ENCODE measurements at regions not wholly inside any gene's neighbourhood (a gene's known extent, or its start where the extent isn't known, plus 50 kb on each side); places are given as distances from the start of the nearest gene placed in this dataset.

GRCh38 chr16:64638766-64639165 lies 483.1 kb downstream of the CDH11 start:
- DNase-seq: peak; percentile 87

- no peak for DNase-seq
Observed at GRCh38 chr16:64629622-64630021, 492.2 kb downstream of the CDH11 start.

GRCh38 chr16:64627781-64628180 lies 494.1 kb downstream of the CDH11 start:
- peak; percentile 84 for DNase-seq

GRCh38 chr16:64627288-64627687 lies 494.6 kb downstream of the CDH11 start:
- peak; percentile 55 for DNase-seq

GRCh38 chr16:64626776-64627175 lies 495.1 kb downstream of the CDH11 start:
- peak; percentile 92 for DNase-seq

GRCh38 chr16:64621616-64622015 lies 500.2 kb downstream of the CDH11 start:
- no peak for DNase-seq

- DNase-seq: peak; percentile 81
Observed at GRCh38 chr16:64617836-64618476, 503.9 kb downstream of the CDH11 start.

- DNase-seq: peak; percentile 77
Observed at GRCh38 chr16:64615630-64616280, 506.1 kb downstream of the CDH11 start.

GRCh38 chr16:64596196-64596595 lies 525.7 kb downstream of the CDH11 start:
- DNase-seq: no peak

- DNase-seq: no peak
Observed at GRCh38 chr16:64590513-64590912, 531.4 kb downstream of the CDH11 start.

GRCh38 chr16:64589836-64590235 lies 532.0 kb downstream of the CDH11 start:
- no peak for DNase-seq

- DNase-seq: peak; percentile 29
Observed at GRCh38 chr16:64586781-64587180, 535.1 kb downstream of the CDH11 start.

GRCh38 chr16:64585367-64585766 lies 536.5 kb downstream of the CDH11 start:
- no peak for DNase-seq

GRCh38 chr16:64580558-64580957 lies 541.3 kb downstream of the CDH11 start:
- DNase-seq: no peak

GRCh38 chr16:64579712-64580111 lies 542.2 kb downstream of the CDH11 start:
- no peak for DNase-seq

- DNase-seq: no peak
Observed at GRCh38 chr16:64545768-64546167, 576.1 kb downstream of the CDH11 start.

GRCh38 chr16:64544859-64545258 lies 577.0 kb downstream of the CDH11 start:
- no peak for DNase-seq

- no peak for DNase-seq
Observed at GRCh38 chr16:64543441-64543840, 578.4 kb downstream of the CDH11 start.

GRCh38 chr16:64543031-64543430 lies 578.8 kb downstream of the CDH11 start:
- no peak for DNase-seq

GRCh38 chr16:64542152-64542551 lies 579.7 kb downstream of the CDH11 start:
- DNase-seq: no peak

GRCh38 chr16:64541621-64542020 lies 580.2 kb downstream of the CDH11 start:
- no peak for DNase-seq

GRCh38 chr16:64540434-64540833 lies 581.4 kb downstream of the CDH11 start:
- DNase-seq: no peak

- no peak for DNase-seq
Observed at GRCh38 chr16:64539811-64540371, 582.0 kb downstream of the CDH11 start.

- DNase-seq: no peak
Observed at GRCh38 chr16:64534180-64534780, 587.6 kb downstream of the CDH11 start.
